Testis (tissue), 2 donors: ENCODE measurements at regions not wholly inside any gene's neighbourhood (a gene's known extent, or its start where the extent isn't known, plus 50 kb on each side); places are given as distances from the start of the nearest gene placed in this dataset.

Source experiments
- CTCF ChIP-seq, 3 experiments: fragments of 450-650 bp in 2 of 3; fragments of 200-600 bp in 1 of 3; sonication (generic) in 1 of 3; IDR thresholded peaks; one replicate each; pipeline ENCODE4 v1.5.1; 2016 to 2019; ENCODE audit warnings: antibody characterized with exemption in 3 of 3, mild to moderate bottlenecking in 2 of 3, moderate library complexity in 1 of 3
- POLR2A ChIP-seq: fragments of 450-650 bp; IDR thresholded peaks from one replicate; pipeline ENCODE4 v1.6.1; 2017; ENCODE audit warnings: antibody characterized with exemption, mild to moderate bottlenecking, moderate library complexity

DNA sequence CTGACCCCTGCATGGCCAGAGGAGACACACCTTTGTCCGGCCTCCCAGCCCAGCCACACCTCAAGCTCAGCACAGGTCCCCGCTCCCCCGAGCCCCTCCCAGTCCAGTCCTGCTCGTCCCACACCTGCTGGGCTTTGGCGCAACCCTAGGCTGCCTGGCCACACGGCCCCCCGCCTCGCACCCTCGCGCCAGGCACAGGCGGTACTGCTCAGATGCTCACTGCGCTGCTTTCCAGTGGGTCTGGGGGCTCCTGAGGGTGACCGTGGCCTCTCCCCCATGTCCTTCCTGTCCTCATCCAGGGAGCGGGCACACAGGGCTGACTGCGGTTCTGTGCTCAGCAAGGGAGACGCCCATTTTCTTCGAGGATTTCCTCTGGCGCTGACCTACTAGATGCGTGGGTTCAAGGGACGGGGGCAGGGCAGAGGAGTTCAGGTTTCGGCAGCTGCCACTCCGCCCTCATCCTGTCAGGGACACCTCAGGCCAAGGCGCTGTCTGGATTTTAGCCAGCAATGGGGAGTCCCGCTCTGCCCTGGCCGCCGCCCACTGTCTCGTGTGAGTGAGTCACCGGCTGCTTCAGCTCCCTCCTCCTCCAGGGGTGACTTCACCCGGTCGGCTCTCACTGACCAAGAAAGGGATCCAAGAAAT, 118.0 kb upstream of the ZNF469 start:
- TF ChIP-seq CTCF (IDR thresholded peaks at IDR 0.05) (no peak), POLR2A (no peak)
